Calu3 (cell line): ENCODE measurements at regions not wholly inside any gene's neighbourhood (a gene's known extent, or its start where the extent isn't known, plus 50 kb on each side); places are given as distances from the start of the nearest gene placed in this dataset.

Experiments
- BruUV-seq: library from RNA; stranded (reverse); fragments of 400-500 nt; replicated peaks from 2 replicates; lab custom pipeline; 2021; lab: Mats Ljungman, UMichigan
- CTCF ChIA-PET: fragments of 300-600 bp; sonication (Branson Sonifier 250); formaldehyde crosslinking; loops from one replicate; lab custom pipeline; 2022; ENCODE audit warnings: antibody characterized with exemption; lab: Charles Lee
- DNase-seq: peaks from one replicate; pipeline ENCODE4 v3.0.0; 2022
- H3K27ac Mint-ChIP-seq: one replicate; pipeline ENCODE4 v1.8.0; 2022; ENCODE audit warnings: mixed read lengths; ENCODE audit not compliant: unreplicated experiment
- H3K27me3 Mint-ChIP-seq: one replicate; pipeline ENCODE4 v1.8.0; 2022; ENCODE audit warnings: mixed read lengths; ENCODE audit not compliant: unreplicated experiment
- H3K36me3 Mint-ChIP-seq: one replicate; pipeline ENCODE4 v1.8.0; 2022; ENCODE audit warnings: mild to moderate bottlenecking, moderate library complexity, mixed read lengths; ENCODE audit not compliant: insufficient read depth, unreplicated experiment
- H3K4me1 Mint-ChIP-seq: one replicate; pipeline ENCODE4 v1.8.0; 2022; ENCODE audit warnings: mild to moderate bottlenecking, low read depth, mixed read lengths; ENCODE audit not compliant: unreplicated experiment
- H3K4me3 Mint-ChIP-seq: one replicate; pipeline ENCODE4 v1.8.0; 2022; ENCODE audit warnings: mild to moderate bottlenecking, low read depth, moderate library complexity, mixed read lengths; ENCODE audit not compliant: unreplicated experiment
- H3K9me3 Mint-ChIP-seq: one replicate; pipeline ENCODE4 v1.8.0; 2022; ENCODE audit warnings: low read depth, mixed read lengths; ENCODE audit not compliant: unreplicated experiment
- CTCF ChIP-seq: fragments of 200-600 bp; IDR thresholded peaks from one replicate; pipeline ENCODE4 v1.8.0; 2022; ENCODE audit warnings: antibody characterized with exemption; ENCODE audit not compliant: unreplicated experiment
- intact Hi-C: fragments of 100-400 bp; cut with micrococcal nuclease; formaldehyde crosslinking; loops from one replicate; pipeline ENCODE4 v1.10.0; 2022; ENCODE audit not compliant: unreplicated experiment

- peaks cover 4% of the 10 kb centered on the region for H3K36me3 Mint-ChIP-seq
Observed at GRCh38 chr3:124560666-124561215, 169.5 kb upstream of the UMPS start.

GRCh38 chr3:124562769-124563168 is 167.5 kb upstream of the UMPS start:
- TF ChIP-seq CTCF: no peak
- H3K27ac Mint-ChIP-seq: no peak overlapping the region
- peaks cover 43% of the 10 kb centered on the region for H3K27me3 Mint-ChIP-seq
- H3K9me3 Mint-ChIP-seq: no peaks in the 10 kb centered on the region
- BruUV-seq: no TSS peak
- intact Hi-C loops: no loop called here
- peaks cover 21% of the 10 kb centered on the region for H3K4me1 Mint-ChIP-seq
- H3K4me3 Mint-ChIP-seq: no peak overlapping the region
- peaks cover 4% of the 10 kb centered on the region for H3K36me3 Mint-ChIP-seq
- CTCF ChIA-PET: interaction anchor here (6.1 kb wide), 1 partner anchor 126 kb away, joined by 44 read pairs; no protein-coding TSS in a partner anchor
- DNase-seq: no peak

More at GRCh38 chr3:124560666-124561215, 169.5 kb upstream of the UMPS start:
- TF ChIP-seq CTCF: no peak
- CTCF ChIA-PET: interaction anchor here (0.6 to 1.7 kb wide), 3 partner anchors 9 to 128 kb away, joined by 3 to 7 read pairs (median 3); no protein-coding TSS in a partner anchor
- intact Hi-C loops: no loop called here
- BruUV-seq: no TSS peak
- Mint-ChIP-seq H3K4me1 (peaks cover 31% of the 10 kb centered on the region), H3K9me3 (no peaks in the 10 kb centered on the region), H3K27me3 (peaks cover 63% of the 10 kb centered on the region), H3K4me3 (no peak overlapping the region), H3K27ac (no peak overlapping the region)
- DNase-seq: no peak

- intact Hi-C loops: no loop called here
- Mint-ChIP-seq H3K4me1 (peaks cover 19% of the 10 kb centered on the region), H3K27ac (no peak overlapping the region)
Observed at GRCh38 chr3:124563376-124563775, 166.9 kb upstream of the UMPS start.

GRCh38 chr3:124565013-124565412 is 165.2 kb upstream of the UMPS start:
- intact Hi-C loops: loop anchor here (1.0 kb wide), 1 partner anchor 124 kb away; no protein-coding TSS in a partner anchor

More at GRCh38 chr3:124563376-124563775, 166.9 kb upstream of the UMPS start:
- no TSS peak for BruUV-seq
- TF ChIP-seq CTCF: no peak
- Mint-ChIP-seq H3K9me3 (no peaks in the 10 kb centered on the region), H3K27me3 (peaks cover 38% of the 10 kb centered on the region), H3K36me3 (peaks cover 4% of the 10 kb centered on the region), H3K4me3 (no peak overlapping the region)
- DNase-seq: no peak
- CTCF ChIA-PET: interaction anchor here (6.1 kb wide), 1 partner anchor 125 kb away, joined by 44 read pairs; no protein-coding TSS in a partner anchor

More at GRCh38 chr3:124565013-124565412, 165.2 kb upstream of the UMPS start:
- H3K27ac Mint-ChIP-seq: no peak overlapping the region
- H3K4me1 Mint-ChIP-seq: peaks cover 8% of the 10 kb centered on the region
- DNase-seq: peak; percentile 82
- TF ChIP-seq CTCF: peak; percentile 79
- peaks cover 48% of the 10 kb centered on the region for H3K27me3 Mint-ChIP-seq
- no peak overlapping the region for H3K4me3 Mint-ChIP-seq
- CTCF ChIA-PET: interaction anchor here (1.7 to 6.1 kb wide), 2 partner anchors 120 to 124 kb away, joined by 5 to 44 read pairs; no protein-coding TSS in a partner anchor
- no TSS peak for BruUV-seq
- peaks cover 4% of the 10 kb centered on the region for H3K36me3 Mint-ChIP-seq
- no peaks in the 10 kb centered on the region for H3K9me3 Mint-ChIP-seq
